Gastrocnemius medialis (tissue), 4 donors: ENCODE measurements at regions not wholly inside any gene's neighbourhood (a gene's known extent, or its start where the extent isn't known, plus 50 kb on each side); places are given as distances from the start of the nearest gene placed in this dataset.

Source experiments
- CTCF ChIP-seq, 5 experiments: fragments of 450-650 bp in 3 of 5; fragments of 200-600 bp in 2 of 5; sonication (generic) in 2 of 5; IDR thresholded peaks in 4 of 5; conservative IDR thresholded peaks in 1 of 5; 1 replicate in 4 of 5; 2 replicates in 1 of 5; pipeline ENCODE4 v1.5.1; 2016 to 2019; ENCODE audit warnings: antibody characterized with exemption in 5 of 5, mild to moderate bottlenecking in 3 of 5, moderate library complexity in 3 of 5
- POLR2A ChIP-seq, 2 donors: fragments of 450-650 bp; IDR thresholded peaks; one replicate each; pipeline ENCODE4 v1.6.1; 2017; ENCODE audit warnings: antibody characterized with exemption in 2 of 2, mild to moderate bottlenecking in 2 of 2, moderate library complexity in 2 of 2

DNA sequence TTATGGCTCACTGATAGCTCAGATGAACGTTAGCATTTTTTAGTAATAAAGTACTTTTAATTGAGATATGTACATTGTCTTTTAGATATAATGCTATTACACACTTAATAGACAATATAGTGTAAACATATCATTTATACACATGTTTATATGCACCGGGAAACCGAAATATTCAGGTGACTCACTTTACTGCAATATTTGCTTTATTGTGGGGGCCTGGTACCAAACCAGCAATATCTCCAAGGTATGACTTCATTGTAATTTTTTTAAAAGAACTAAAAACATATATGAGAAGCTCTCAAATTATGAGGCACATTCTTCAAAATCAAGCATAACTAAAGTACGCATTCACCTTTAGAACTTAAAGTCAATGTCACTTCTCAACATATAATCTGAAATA is 231.2 kb upstream of the SLC7A11 start:
- no peak for TF ChIP-seq POLR2A (IDR thresholded peaks at IDR 0.05)
- no peak for TF ChIP-seq CTCF (IDR thresholded peaks at IDR 0.05 in 4 of 5, conservative IDR thresholded peaks at IDR 0.05 in 1 of 5)
